Spleen (tissue), 7 donors: ENCODE measurements at regions not wholly inside any gene's neighbourhood (a gene's known extent, or its start where the extent isn't known, plus 50 kb on each side); places are given as distances from the start of the nearest gene placed in this dataset.

Source experiments
- CTCF ChIP-seq, 11 experiments: fragments of 200-600 bp in 7 of 11; fragments of 450-650 bp in 4 of 11; sonication (generic) in 4 of 11; IDR thresholded peaks in 8 of 11; conservative IDR thresholded peaks in 3 of 11; 1 replicate in 7 of 11; 2 replicates in 4 of 11; pipeline versions ENCODE4 v1.4.0 to v1.8.0; 2016 to 2021; ENCODE audit warnings: antibody characterized with exemption in 11 of 11, inconsistent platforms in 4 of 11, mild to moderate bottlenecking in 1 of 11
- POLR2AphosphoS5 ChIP-seq, 3 donors: sonication (generic); formaldehyde crosslinking; IDR thresholded peaks; one replicate each; pipeline ENCODE4 v1.5.1; 2017; ENCODE audit warnings: antibody characterized with exemption in 3 of 3
- donor health status: DM: no; HTN: no; CAD: no; lungs with moderate emphysema.
- donor health status: DM: no; HTN: no; CAD: no.
- donor health status: DM: no; HTN: no; CAD: no.

- no peak for TF ChIP-seq CTCF (IDR thresholded peaks at IDR 0.05 in 8 of 11, conservative IDR thresholded peaks at IDR 0.05 in 3 of 11)
- no peak for TF ChIP-seq POLR2AphosphoS5 (IDR thresholded peaks at IDR 0.05)
These were observed 440.4 kb downstream of the BUD13 start for GRCh38 chr11:116332391-116332790.
